ENCODE measurements at regions not wholly inside any gene's neighbourhood (a gene's known extent, or its start where the extent isn't known, plus 50 kb on each side); places are given as distances from the start of the nearest gene placed in this dataset.

DNA sequence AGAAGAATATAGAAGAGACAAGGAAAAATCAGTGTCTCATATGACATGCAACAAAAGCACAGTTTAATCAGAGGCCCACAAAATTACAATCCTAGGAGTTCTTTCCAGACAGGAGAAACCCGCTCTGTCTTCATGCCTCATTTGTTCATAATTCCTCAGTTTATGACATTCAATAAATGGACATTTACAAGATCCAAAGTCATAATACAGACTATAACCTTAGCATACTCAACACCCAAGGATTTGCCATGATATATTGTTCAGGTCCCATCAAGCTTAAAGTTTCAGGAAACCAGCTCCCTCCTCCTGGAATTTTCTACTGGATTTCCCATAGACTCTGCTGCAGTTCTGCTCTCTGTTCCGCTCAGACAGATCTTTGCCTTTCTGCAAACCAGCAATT lies 56.4 kb upstream of the POMP start:
- TF ChIP-seq, protein P1, sequence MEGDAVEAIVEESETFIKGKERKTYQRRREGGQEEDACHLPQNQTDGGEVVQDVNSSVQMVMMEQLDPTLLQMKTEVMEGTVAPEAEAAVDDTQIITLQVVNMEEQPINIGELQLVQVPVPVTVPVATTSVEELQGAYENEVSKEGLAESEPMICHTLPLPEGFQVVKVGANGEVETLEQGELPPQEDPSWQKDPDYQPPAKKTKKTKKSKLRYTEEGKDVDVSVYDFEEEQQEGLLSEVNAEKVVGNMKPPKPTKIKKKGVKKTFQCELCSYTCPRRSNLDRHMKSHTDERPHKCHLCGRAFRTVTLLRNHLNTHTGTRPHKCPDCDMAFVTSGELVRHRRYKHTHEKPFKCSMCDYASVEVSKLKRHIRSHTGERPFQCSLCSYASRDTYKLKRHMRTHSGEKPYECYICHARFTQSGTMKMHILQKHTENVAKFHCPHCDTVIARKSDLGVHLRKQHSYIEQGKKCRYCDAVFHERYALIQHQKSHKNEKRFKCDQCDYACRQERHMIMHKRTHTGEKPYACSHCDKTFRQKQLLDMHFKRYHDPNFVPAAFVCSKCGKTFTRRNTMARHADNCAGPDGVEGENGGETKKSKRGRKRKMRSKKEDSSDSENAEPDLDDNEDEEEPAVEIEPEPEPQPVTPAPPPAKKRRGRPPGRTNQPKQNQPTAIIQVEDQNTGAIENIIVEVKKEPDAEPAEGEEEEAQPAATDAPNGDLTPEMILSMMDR (IDR thresholded peaks at IDR 0.05) = no peak
- no peak for TF ChIP-seq POLR2A (IDR thresholded peaks at IDR 0.05)

Measured in right lobe of liver (tissue), 4 donors.